ENCODE measurements at regions not wholly inside any gene's neighbourhood (a gene's known extent, or its start where the extent isn't known, plus 50 kb on each side); places are given as distances from the start of the nearest gene placed in this dataset.

DNA sequence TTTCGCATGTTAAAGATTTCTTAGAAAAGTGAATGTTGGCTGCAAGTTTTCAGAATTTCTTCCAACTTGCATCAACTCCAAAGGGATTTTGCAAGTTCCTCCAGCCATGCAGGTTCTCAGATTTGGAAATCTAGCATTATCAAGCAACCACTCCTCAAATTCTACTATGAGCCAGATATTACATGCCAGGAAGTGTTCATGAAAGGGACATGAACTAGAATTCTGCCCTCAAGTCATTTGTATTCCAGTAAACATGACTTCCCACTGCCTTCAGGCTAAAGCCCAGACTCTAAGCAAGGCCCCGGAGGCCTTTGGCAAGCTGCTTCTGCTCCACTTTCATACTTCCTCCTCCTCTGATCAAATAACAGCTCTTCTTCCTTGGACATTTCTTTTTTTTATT, 111.3 kb upstream of the PAPPA start:
- DNase-seq = no peak
- H3K9ac ChIP-seq (ENCODE audit: low read length) = no peak overlapping the region

DNA sequence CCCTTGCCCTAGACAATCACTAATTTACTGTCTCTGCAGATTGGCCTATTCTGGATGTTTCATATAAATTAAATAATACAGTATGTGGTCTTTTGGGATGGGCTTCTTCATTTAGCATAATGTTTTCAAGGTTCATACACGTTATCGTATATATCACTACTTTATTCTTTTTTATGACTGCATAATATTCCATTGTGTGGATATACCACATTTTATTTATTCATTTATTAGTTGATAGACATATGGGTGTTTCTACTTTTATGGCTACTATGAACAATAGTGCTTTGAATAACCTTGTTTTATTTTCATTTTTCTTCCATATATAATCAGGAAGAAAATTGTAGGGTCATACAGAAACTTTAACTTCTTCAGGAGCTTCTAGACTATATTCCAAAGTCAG, 108.5 kb upstream of the PAPPA start:
- DNase-seq = no peak
- H3K27me3 ChIP-seq (replicated peaks; ENCODE audit: insufficient read depth, low read length) = no peaks in the 10 kb centered on the region
- H4K20me1 ChIP-seq (ENCODE audit: insufficient read depth, low read length) = no peaks in the 10 kb centered on the region

More for the DNA sequence above, 111.3 kb upstream of the PAPPA start:
- Histone ChIP-seq H3K9me2 (replicated peaks; ENCODE audit: insufficient read depth, low read length) (no peaks in the 10 kb centered on the region), H3F3A (ENCODE audit: insufficient read depth, low read length) (no peaks in the 10 kb centered on the region), H3K9me3 (replicated peaks; ENCODE audit: insufficient read depth, low read length) (no peaks in the 10 kb centered on the region), H4K20me1 (ENCODE audit: insufficient read depth, low read length) (no peaks in the 10 kb centered on the region), H3K27me3 (replicated peaks; ENCODE audit: insufficient read depth, low read length) (no peaks in the 10 kb centered on the region), H3K79me2 (ENCODE audit: low read length) (no peaks in the 10 kb centered on the region), H3K4me1 (ENCODE audit: low read length) (no peaks in the 10 kb centered on the region), H3K4me3 (ENCODE audit: low read length) (no peak overlapping the region), H3K27ac (ENCODE audit: low read length) (no peak overlapping the region), H3K36me3 (replicated peaks; ENCODE audit: insufficient read depth, low read length) (no peaks in the 10 kb centered on the region), H3K4me2 (ENCODE audit: low read depth, low read length) (no peak overlapping the region), H2AFZ (ENCODE audit: low read length) (no peak overlapping the region)
- TF ChIP-seq, protein P1, sequence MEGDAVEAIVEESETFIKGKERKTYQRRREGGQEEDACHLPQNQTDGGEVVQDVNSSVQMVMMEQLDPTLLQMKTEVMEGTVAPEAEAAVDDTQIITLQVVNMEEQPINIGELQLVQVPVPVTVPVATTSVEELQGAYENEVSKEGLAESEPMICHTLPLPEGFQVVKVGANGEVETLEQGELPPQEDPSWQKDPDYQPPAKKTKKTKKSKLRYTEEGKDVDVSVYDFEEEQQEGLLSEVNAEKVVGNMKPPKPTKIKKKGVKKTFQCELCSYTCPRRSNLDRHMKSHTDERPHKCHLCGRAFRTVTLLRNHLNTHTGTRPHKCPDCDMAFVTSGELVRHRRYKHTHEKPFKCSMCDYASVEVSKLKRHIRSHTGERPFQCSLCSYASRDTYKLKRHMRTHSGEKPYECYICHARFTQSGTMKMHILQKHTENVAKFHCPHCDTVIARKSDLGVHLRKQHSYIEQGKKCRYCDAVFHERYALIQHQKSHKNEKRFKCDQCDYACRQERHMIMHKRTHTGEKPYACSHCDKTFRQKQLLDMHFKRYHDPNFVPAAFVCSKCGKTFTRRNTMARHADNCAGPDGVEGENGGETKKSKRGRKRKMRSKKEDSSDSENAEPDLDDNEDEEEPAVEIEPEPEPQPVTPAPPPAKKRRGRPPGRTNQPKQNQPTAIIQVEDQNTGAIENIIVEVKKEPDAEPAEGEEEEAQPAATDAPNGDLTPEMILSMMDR (IDR thresholded peaks at IDR 0.05; ENCODE audit: low read length) = no peak
- no peak for TF ChIP-seq EZH2phosphoT487 (IDR thresholded peaks at IDR 0.05; ENCODE audit: low read length)

DNA sequence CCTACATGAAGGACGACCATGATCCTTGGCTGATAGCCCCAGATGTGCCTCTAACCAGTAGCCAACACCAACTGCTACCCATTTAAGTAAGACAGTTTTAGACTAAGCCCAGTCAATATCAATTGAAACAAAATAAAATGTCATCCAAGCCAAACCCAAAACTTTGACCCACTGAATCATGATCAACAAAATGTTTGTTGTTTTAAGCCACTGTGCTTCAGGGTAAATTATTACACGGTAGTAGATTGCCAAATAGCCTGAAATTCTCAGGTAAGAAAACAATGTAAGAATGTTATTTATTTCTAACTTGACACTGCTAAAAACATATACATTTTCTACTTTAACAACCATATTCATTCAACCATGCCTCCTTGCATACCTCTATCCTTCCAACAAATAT, 105.5 kb upstream of the PAPPA start:
- H3K4me3 ChIP-seq (ENCODE audit: low read length) = no peak overlapping the region
- no peaks in the 10 kb centered on the region for H3K4me1 ChIP-seq (ENCODE audit: low read length)
- H3K27me3 ChIP-seq (replicated peaks; ENCODE audit: insufficient read depth, low read length) = no peaks in the 10 kb centered on the region
- H3K27ac ChIP-seq (ENCODE audit: low read length) = no peak overlapping the region
- no peaks in the 10 kb centered on the region for H3K36me3 ChIP-seq (replicated peaks; ENCODE audit: insufficient read depth, low read length)
- H3K79me2 ChIP-seq (ENCODE audit: low read length) = no peaks in the 10 kb centered on the region
- H3F3A ChIP-seq (ENCODE audit: insufficient read depth, low read length) = no peaks in the 10 kb centered on the region
- DNase-seq = no peak
- no peaks in the 10 kb centered on the region for H3K9me2 ChIP-seq (replicated peaks; ENCODE audit: insufficient read depth, low read length)
- H3K9ac ChIP-seq (ENCODE audit: low read length) = no peak overlapping the region
- H3K4me2 ChIP-seq (ENCODE audit: low read depth, low read length) = no peak overlapping the region
- no peak for TF ChIP-seq EZH2 (optimal IDR thresholded peaks at IDR 0.05; ENCODE audit: low read depth, low read length)
- no peak for TF ChIP-seq EZH2phosphoT487 (IDR thresholded peaks at IDR 0.05; ENCODE audit: low read length)
- TF ChIP-seq, protein P1 (IDR thresholded peaks at IDR 0.05; ENCODE audit: low read length) = no peak
- no peaks in the 10 kb centered on the region for H4K20me1 ChIP-seq (ENCODE audit: insufficient read depth, low read length)
- H3K9me3 ChIP-seq (replicated peaks; ENCODE audit: insufficient read depth, low read length) = no peaks in the 10 kb centered on the region
- no peak overlapping the region for H2AFZ ChIP-seq (ENCODE audit: low read length)

More for the DNA sequence above, 108.5 kb upstream of the PAPPA start:
- no peaks in the 10 kb centered on the region for H3K9me3 ChIP-seq (replicated peaks; ENCODE audit: insufficient read depth, low read length)
- H3F3A ChIP-seq (ENCODE audit: insufficient read depth, low read length) = no peaks in the 10 kb centered on the region
- no peak overlapping the region for H3K27ac ChIP-seq (ENCODE audit: low read length)
- no peaks in the 10 kb centered on the region for H3K4me1 ChIP-seq (ENCODE audit: low read length)
- no peak overlapping the region for H3K4me3 ChIP-seq (ENCODE audit: low read length)
- H3K36me3 ChIP-seq (replicated peaks; ENCODE audit: insufficient read depth, low read length) = no peaks in the 10 kb centered on the region
- no peaks in the 10 kb centered on the region for H3K79me2 ChIP-seq (ENCODE audit: low read length)
- TF ChIP-seq EZH2phosphoT487 (IDR thresholded peaks at IDR 0.05; ENCODE audit: low read length) = no peak
- TF ChIP-seq, protein P1 (IDR thresholded peaks at IDR 0.05; ENCODE audit: low read length) = no peak
- TF ChIP-seq EZH2 (optimal IDR thresholded peaks at IDR 0.05; ENCODE audit: low read depth, low read length) = no peak
- H2AFZ ChIP-seq (ENCODE audit: low read length) = no peak overlapping the region
- H3K9me2 ChIP-seq (replicated peaks; ENCODE audit: insufficient read depth, low read length) = no peaks in the 10 kb centered on the region
- no peak overlapping the region for H3K4me2 ChIP-seq (ENCODE audit: low read depth, low read length)
- no peak overlapping the region for H3K9ac ChIP-seq (ENCODE audit: low read length)
